Neural cell (in vitro differentiated cells): ENCODE measurements at regions not wholly inside any gene's neighbourhood (a gene's known extent, or its start where the extent isn't known, plus 50 kb on each side); places are given as distances from the start of the nearest gene placed in this dataset.

Source experiments
- H2AFZ ChIP-seq: fragments of 200-600, 300-800 bp; sonication (generic), shearing (Covaris generic); 2 replicates; pipeline ENCODE4 v1.6.0; 2014; ENCODE audit warnings: low read depth, mild to moderate bottlenecking, antibody characterized with exemption, low read length, moderate library complexity
- H3F3A ChIP-seq: fragments of 200-600 bp; shearing (Covaris generic); 2 replicates; pipeline ENCODE4 v1.6.1; 2016; ENCODE audit warnings: mild to moderate bottlenecking, moderate library complexity, mixed read lengths, antibody characterized with exemption, low read length; ENCODE audit not compliant: insufficient read depth, poor library complexity, severe bottlenecking
- H3K27ac ChIP-seq: fragments of 200-600, 300-800 bp; sonication (generic), shearing (Covaris generic); 2 replicates; pipeline ENCODE4 v1.5.1; 2014; ENCODE audit warnings: mild to moderate bottlenecking, low read length, moderate library complexity
- H3K27me3 ChIP-seq: fragments of 300-800, 200-600 bp; sonication (generic), shearing (Covaris generic); 2 replicates; pipeline ENCODE4 v1.6.0; 2014; ENCODE audit warnings: mild to moderate bottlenecking, low read depth, low read length, moderate library complexity; ENCODE audit not compliant: insufficient read depth
- H3K36me3 ChIP-seq: fragments of 300-800, 200-600 bp; sonication (generic), shearing (Covaris generic); 2 replicates; pipeline ENCODE4 v1.5.1; 2014; ENCODE audit warnings: mild to moderate bottlenecking, antibody characterized with exemption, low read length, moderate library complexity; ENCODE audit not compliant: insufficient read depth
- H3K4me2 ChIP-seq: fragments of 300-800, 200-600 bp; sonication (generic), shearing (Covaris generic); 2 replicates; pipeline ENCODE4 v1.6.0; 2014; ENCODE audit warnings: mild to moderate bottlenecking, low read length
- H3K4me3 ChIP-seq: fragments of 300-800, 200-600 bp; sonication (generic), shearing (Covaris generic); 2 replicates; pipeline ENCODE4 v1.5.1; 2014; ENCODE audit warnings: mild to moderate bottlenecking, low read length, moderate library complexity
- H3K79me2 ChIP-seq: fragments of 200-600 bp; shearing (Covaris generic); replicated peaks from 2 replicates; pipeline ENCODE4 v1.6.0; 2014; ENCODE audit warnings: mild to moderate bottlenecking, low read length, moderate library complexity; ENCODE audit not compliant: insufficient read depth
- H3K9ac ChIP-seq: fragments of 300-800, 200-600 bp; sonication (generic), shearing (Covaris generic); 2 replicates; pipeline ENCODE4 v1.6.1; 2016; ENCODE audit warnings: mild to moderate bottlenecking, low read length, mixed read lengths
- H3K9me2 ChIP-seq: fragments of 200-600 bp; shearing (Covaris generic); 2 replicates; pipeline ENCODE4 v1.6.1; 2016; ENCODE audit warnings: mild to moderate bottlenecking, low read length, mixed read lengths; ENCODE audit not compliant: insufficient read depth
- H3K9me3 ChIP-seq: fragments of 200-600, 300-800 bp; sonication (generic), shearing (Covaris generic); 2 replicates; pipeline ENCODE4 v1.6.1; 2016; ENCODE audit warnings: mild to moderate bottlenecking, mixed run types, low read length, moderate library complexity, mixed read lengths
- H4K20me1 ChIP-seq: fragments of 200-600 bp; shearing (Covaris generic); 2 replicates; pipeline ENCODE4 v1.6.1; 2016; ENCODE audit warnings: mild to moderate bottlenecking, mixed run types; ENCODE audit not compliant: insufficient read depth
- CTCF ChIP-seq: fragments of 450-650 bp; IDR thresholded peaks from 2 replicates; pipeline ENCODE4 v1.5.1; 2014; ENCODE audit warnings: antibody characterized with exemption, mild to moderate bottlenecking, moderate library complexity; ENCODE audit not compliant: poor library complexity, severe bottlenecking
- EP300 ChIP-seq: fragments of 450-650 bp; conservative IDR thresholded peaks from 2 replicates; pipeline ENCODE4 v1.6.1; 2014; ENCODE audit warnings: antibody characterized with exemption, mild to moderate bottlenecking, moderate library complexity; ENCODE audit not compliant: poor library complexity, severe bottlenecking
- EZH2 ChIP-seq: fragments of 200-600, 300-800 bp; shearing (Covaris generic), sonication (generic); IDR thresholded peaks from 2 replicates; pipeline ENCODE4 v1.6.1; 2014; ENCODE audit warnings: antibody characterized with exemption, low read length, borderline replicate concordance, mild to moderate bottlenecking; ENCODE audit not compliant: insufficient read depth, poor library complexity, severe bottlenecking
- MXI1 ChIP-seq: fragments of 450-650 bp; conservative IDR thresholded peaks from 2 replicates; pipeline ENCODE4 v1.6.1; 2014; ENCODE audit warnings: antibody characterized with exemption, mild to moderate bottlenecking; ENCODE audit not compliant: poor library complexity, severe bottlenecking
- POLR2AphosphoS5 ChIP-seq: IDR thresholded peaks from 2 replicates; pipeline ENCODE4 v1.6.1; 2012
- RAD21 ChIP-seq: fragments of 450-650 bp; conservative IDR thresholded peaks from 2 replicates; pipeline ENCODE4 v1.6.1; 2014; ENCODE audit warnings: antibody characterized with exemption, mild to moderate bottlenecking, moderate library complexity
- REST ChIP-seq: IDR thresholded peaks from 2 replicates; pipeline ENCODE4 v1.6.1; 2012; ENCODE audit warnings: borderline replicate concordance
- SMC3 ChIP-seq: fragments of 450-650 bp; conservative IDR thresholded peaks from 2 replicates; pipeline ENCODE4 v1.6.1; 2014; ENCODE audit warnings: antibody characterized with exemption, mild to moderate bottlenecking, moderate library complexity; ENCODE audit not compliant: poor library complexity
- TAF1 ChIP-seq: IDR thresholded peaks from 2 replicates; pipeline ENCODE4 v1.6.1; 2012; ENCODE audit warnings: low read depth

DNA sequence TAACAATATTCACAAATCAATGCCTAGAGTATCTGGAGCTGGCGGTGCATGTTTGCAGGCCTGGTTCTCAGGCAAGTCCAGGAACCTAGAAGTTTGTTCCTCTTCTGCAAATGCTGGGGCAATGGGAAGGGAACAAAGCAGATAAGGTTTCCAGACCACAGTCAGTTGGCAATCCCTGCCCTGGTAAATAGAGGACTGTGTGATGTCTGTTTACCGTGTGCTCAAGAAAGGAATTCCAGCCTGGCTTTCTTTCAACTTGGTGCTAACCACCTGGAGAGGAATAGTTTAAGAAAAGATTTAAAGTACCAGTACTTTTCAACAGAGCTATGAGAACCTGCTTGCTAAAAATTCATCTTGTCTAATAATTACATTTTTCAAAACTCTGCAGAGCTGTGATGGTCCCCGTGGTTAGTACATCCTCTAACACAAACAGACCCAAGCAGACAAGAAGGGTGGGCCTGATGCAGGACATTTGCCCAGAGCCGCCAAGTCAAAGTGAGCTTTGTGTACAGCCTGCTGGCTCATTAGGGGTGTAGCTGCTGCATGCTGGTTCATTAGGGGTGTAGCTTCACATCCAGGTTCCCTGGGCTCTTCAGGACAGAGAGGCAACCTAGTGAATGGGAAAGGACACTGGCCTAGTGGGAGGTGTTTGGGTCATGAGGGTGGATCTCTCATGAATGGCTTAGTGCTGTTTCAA is 220.5 kb downstream of the SQOR start:
- H3K4me3 ChIP-seq = no peak overlapping the region
- no peaks in the 10 kb centered on the region for H3K9me2 ChIP-seq
- TF ChIP-seq TAF1 = no peak
- no peak for TF ChIP-seq REST
- TF ChIP-seq RAD21 = no peak
- no peak for TF ChIP-seq EP300
- no peak for TF ChIP-seq CTCF
- no peak for TF ChIP-seq POLR2AphosphoS5
- no peak for TF ChIP-seq SMC3
- TF ChIP-seq MXI1 = no peak
- TF ChIP-seq EZH2 = no peak
- H3K36me3 ChIP-seq = no peaks in the 10 kb centered on the region
- no peak overlapping the region for H3K9ac ChIP-seq
- no peak overlapping the region for H2AFZ ChIP-seq
- no peaks in the 10 kb centered on the region for H3K9me3 ChIP-seq
- H3F3A ChIP-seq = no peaks in the 10 kb centered on the region
- H3K79me2 ChIP-seq = no peaks in the 10 kb centered on the region
- H4K20me1 ChIP-seq = no peaks in the 10 kb centered on the region
- no peaks in the 10 kb centered on the region for H3K27me3 ChIP-seq
- no peak overlapping the region for H3K27ac ChIP-seq
- no peak overlapping the region for H3K4me2 ChIP-seq

DNA sequence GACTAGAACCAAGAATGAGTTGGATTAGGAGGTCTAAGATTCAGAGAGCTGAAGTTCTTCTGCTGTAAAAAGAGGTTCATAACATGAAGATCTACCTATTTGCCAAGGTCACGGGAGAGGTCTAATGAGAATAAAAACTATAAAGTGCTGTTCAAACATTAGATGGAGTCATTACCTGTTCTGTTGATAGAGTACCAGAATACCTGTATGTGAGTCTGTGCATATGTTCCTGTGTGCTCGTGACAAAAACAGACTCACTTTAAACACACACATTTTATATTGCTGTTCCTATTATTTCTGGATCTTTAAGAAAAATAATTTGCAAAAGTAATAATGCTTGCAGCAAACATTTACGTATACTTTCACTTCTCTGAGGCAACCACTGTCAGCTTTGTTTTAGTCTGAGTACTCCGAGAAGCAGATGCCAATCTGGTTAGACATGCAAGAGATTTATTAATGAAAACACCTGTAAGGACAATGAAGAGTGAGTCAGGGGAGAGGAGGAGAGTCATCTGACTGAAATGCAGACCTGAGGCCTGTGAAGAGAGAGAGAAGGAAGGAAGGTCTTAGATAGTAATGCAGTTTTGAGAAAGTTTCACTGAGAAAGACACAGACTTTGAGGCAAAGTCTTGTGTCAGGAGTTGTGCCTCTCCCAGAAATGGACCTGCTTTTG is 221.2 kb downstream of the SQOR start:
- Histone ChIP-seq H3K36me3 (no peaks in the 10 kb centered on the region), H3K27me3 (no peaks in the 10 kb centered on the region), H3K9me3 (no peaks in the 10 kb centered on the region), H3K79me2 (no peaks in the 10 kb centered on the region), H3K9me2 (no peaks in the 10 kb centered on the region), H3K4me3 (no peak overlapping the region), H4K20me1 (no peaks in the 10 kb centered on the region), H3F3A (no peaks in the 10 kb centered on the region), H2AFZ (no peak overlapping the region), H3K9ac (no peak overlapping the region), H3K4me2 (no peak overlapping the region), H3K27ac (no peak overlapping the region)
- TF ChIP-seq REST (no peak), RAD21 (no peak), MXI1 (no peak), EZH2 (no peak), POLR2AphosphoS5 (no peak), EP300 (no peak), TAF1 (no peak), SMC3 (no peak), CTCF (no peak)
